Fibroblast of lung (primary cell): ENCODE measurements at regions not wholly inside any gene's neighbourhood (a gene's known extent, or its start where the extent isn't known, plus 50 kb on each side); places are given as distances from the start of the nearest gene placed in this dataset.

ENCODE experiments used
- DNase-seq, 2 donors: peaks; one replicate each; pipeline versions ENCODE4 v3.0.0 to v3.0.0-alpha.2; 2010; ENCODE audit warnings: low read depth in 2 of 2
- H2AFZ ChIP-seq: 2 replicates; pipeline ENCODE4 v1.5.1; 2012; ENCODE audit warnings: low read length, control low read depth, inconsistent platforms
- H3K27ac ChIP-seq: 2 replicates; pipeline ENCODE4 v1.5.1; 2011; ENCODE audit warnings: low read length, control low read depth; ENCODE audit not compliant: insufficient read depth
- H3K27me3 ChIP-seq: 2 replicates; pipeline ENCODE4 v1.5.1; 2011; ENCODE audit warnings: mild to moderate bottlenecking, low read length; ENCODE audit not compliant: control insufficient read depth, insufficient read depth
- H3K36me3 ChIP-seq: 2 replicates; pipeline ENCODE4 v1.5.1; 2011; ENCODE audit warnings: low read length; ENCODE audit not compliant: control insufficient read depth, insufficient read depth
- H3K4me1 ChIP-seq: 2 replicates; pipeline ENCODE4 v1.5.1; 2011; ENCODE audit warnings: low read length; ENCODE audit not compliant: control insufficient read depth, insufficient read depth; ENCODE audit errors: extremely low read depth
- H3K4me2 ChIP-seq: 2 replicates; pipeline ENCODE4 v1.5.1; 2011; ENCODE audit warnings: low read length, control low read depth; ENCODE audit not compliant: insufficient read depth; ENCODE audit errors: extremely low read depth
- H3K4me3 ChIP-seq, 4 experiments: fragments of 200-600 bp in 1 of 4; sonication (generic) in 1 of 4; replicated peaks in 1 of 4; 2 replicates each; pipeline ENCODE4 v1.5.1; 2011 to 2016; ENCODE audit warnings: low read length in 4 of 4, low read depth in 3 of 4, mild to moderate bottlenecking in 3 of 4, control low read depth in 2 of 4, inconsistent platforms in 1 of 4, mixed read lengths in 1 of 4; ENCODE audit not compliant: insufficient read depth in 1 of 4; ENCODE audit errors: control extremely low read depth in 1 of 4
- H3K79me2 ChIP-seq: 2 replicates; pipeline ENCODE4 v1.5.1; 2012; ENCODE audit warnings: mild to moderate bottlenecking, low read length, inconsistent platforms; ENCODE audit not compliant: control insufficient read depth, insufficient read depth
- H3K9ac ChIP-seq: 2 replicates; pipeline ENCODE4 v1.5.1; 2011; ENCODE audit warnings: mild to moderate bottlenecking, low read length, control low read depth; ENCODE audit not compliant: insufficient read depth
- H3K9me3 ChIP-seq: 2 replicates; pipeline ENCODE4 v1.5.1; 2012; ENCODE audit warnings: low read depth, low read length; ENCODE audit not compliant: control insufficient read depth, insufficient read depth
- H4K20me1 ChIP-seq: 2 replicates; pipeline ENCODE4 v1.5.1; 2011; ENCODE audit warnings: low read length; ENCODE audit not compliant: control insufficient read depth, insufficient read depth; ENCODE audit errors: extremely low read depth
- EZH2 ChIP-seq: IDR thresholded peaks from 2 replicates; pipeline ENCODE4 v1.5.1; 2012; ENCODE audit warnings: low read length, control low read depth, mild to moderate bottlenecking; ENCODE audit errors: missing control alignments
- TF ChIP-seq, protein P1 (sequence below), 2 donors: IDR thresholded peaks in 1 of 2; conservative IDR thresholded peaks in 1 of 2; 1 replicate in 1 of 2; 2 replicates in 1 of 2; pipeline ENCODE4 v1.5.1; 2011 to 2012; ENCODE audit warnings: low read length in 2 of 2, control low read depth in 1 of 2, inconsistent platforms in 1 of 2, low read depth in 1 of 2, mild to moderate bottlenecking in 1 of 2

DNA sequence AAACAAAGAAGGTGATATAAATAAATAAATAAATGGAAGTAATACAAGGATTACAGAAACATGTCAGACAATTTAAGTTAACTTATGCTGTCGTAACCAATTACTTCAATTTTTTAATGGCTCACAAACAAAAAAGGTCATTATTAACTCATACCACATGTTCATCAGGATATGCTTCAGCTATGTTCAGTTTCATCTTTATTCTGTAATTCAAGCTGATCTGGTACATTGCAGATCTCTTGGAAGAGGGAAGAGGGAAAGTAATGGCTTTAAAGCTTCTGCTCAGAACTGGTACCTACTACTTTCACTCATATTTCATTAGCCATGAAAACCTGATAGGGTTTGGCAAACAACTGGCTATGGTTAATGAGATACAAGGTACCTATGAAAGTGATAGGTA is 67.6 kb upstream of the ERBB4 start:
- Histone ChIP-seq H2AFZ (no peak overlapping the region), H4K20me1 (no peaks in the 10 kb centered on the region), H3K4me1 (no peaks in the 10 kb centered on the region), H3K4me3 (no peak overlapping the region), H3K4me2 (no peak overlapping the region), H3K9ac (no peak overlapping the region), H3K27ac (no peak overlapping the region), H3K79me2 (no peaks in the 10 kb centered on the region), H3K27me3 (no peaks in the 10 kb centered on the region), H3K36me3 (no peaks in the 10 kb centered on the region), H3K9me3 (no peaks in the 10 kb centered on the region)
- DNase-seq: no peak
- no peak for TF ChIP-seq EZH2
- TF ChIP-seq, protein P1, sequence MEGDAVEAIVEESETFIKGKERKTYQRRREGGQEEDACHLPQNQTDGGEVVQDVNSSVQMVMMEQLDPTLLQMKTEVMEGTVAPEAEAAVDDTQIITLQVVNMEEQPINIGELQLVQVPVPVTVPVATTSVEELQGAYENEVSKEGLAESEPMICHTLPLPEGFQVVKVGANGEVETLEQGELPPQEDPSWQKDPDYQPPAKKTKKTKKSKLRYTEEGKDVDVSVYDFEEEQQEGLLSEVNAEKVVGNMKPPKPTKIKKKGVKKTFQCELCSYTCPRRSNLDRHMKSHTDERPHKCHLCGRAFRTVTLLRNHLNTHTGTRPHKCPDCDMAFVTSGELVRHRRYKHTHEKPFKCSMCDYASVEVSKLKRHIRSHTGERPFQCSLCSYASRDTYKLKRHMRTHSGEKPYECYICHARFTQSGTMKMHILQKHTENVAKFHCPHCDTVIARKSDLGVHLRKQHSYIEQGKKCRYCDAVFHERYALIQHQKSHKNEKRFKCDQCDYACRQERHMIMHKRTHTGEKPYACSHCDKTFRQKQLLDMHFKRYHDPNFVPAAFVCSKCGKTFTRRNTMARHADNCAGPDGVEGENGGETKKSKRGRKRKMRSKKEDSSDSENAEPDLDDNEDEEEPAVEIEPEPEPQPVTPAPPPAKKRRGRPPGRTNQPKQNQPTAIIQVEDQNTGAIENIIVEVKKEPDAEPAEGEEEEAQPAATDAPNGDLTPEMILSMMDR (conservative IDR thresholded peaks at IDR 0.05 in 1 of 2, IDR thresholded peaks at IDR 0.05 in 1 of 2; ENCODE audit: low read depth in 1 of 2, low read length in 2 of 2): no peak

DNA sequence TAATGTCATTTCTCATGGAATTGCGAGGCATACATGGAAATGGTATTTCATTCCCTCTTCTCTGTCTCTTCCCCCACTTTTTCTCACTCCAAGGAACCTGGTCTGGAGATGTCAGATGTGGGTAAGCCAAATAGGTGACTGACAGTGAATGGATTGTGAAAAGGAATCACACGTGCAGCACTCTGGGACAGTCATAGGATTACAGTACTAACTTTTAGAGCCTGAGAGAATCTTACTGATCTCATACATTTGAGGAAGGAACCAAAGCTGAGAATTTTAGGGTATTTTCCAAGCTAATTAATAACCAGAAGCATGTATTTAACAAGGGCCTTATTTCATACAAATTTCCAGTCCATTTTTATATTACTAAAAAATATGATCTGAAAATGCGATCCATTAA is 58.1 kb upstream of the ERBB4 start:
- Histone ChIP-seq H3K9me3 (no peaks in the 10 kb centered on the region), H4K20me1 (no peaks in the 10 kb centered on the region), H3K27me3 (no peaks in the 10 kb centered on the region), H3K36me3 (no peaks in the 10 kb centered on the region), H3K4me2 (no peak overlapping the region), H3K4me3 (no peak overlapping the region), H3K27ac (no peak overlapping the region), H2AFZ (no peak overlapping the region), H3K9ac (no peak overlapping the region), H3K4me1 (no peaks in the 10 kb centered on the region), H3K79me2 (no peaks in the 10 kb centered on the region)
- TF ChIP-seq EZH2: no peak
- TF ChIP-seq, protein P1 (conservative IDR thresholded peaks at IDR 0.05 in 1 of 2, IDR thresholded peaks at IDR 0.05 in 1 of 2; ENCODE audit: low read depth in 1 of 2, low read length in 2 of 2): no peak
- DNase-seq: no peak

DNA sequence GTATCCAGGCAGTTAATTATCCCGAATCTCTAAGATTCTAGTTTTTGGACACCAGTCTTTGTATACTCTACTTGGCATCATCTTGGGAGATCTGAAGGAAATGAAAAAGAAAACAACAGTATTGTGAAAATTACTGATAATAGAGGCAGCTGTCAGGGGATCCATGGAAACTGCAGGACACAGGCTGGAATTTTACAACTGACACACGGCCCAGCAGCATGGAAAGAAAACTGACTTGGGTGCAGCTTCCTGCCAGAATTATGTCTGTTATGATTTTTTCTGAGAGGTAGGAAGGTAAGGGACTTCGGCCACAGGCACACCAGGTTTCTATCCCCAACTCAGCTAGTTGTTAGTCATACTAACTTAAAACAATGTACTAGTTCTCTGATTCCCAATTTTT is 57.7 kb upstream of the ERBB4 start:
- no peak overlapping the region for H3K27ac ChIP-seq
- H3K27me3 ChIP-seq: no peaks in the 10 kb centered on the region
- no peak overlapping the region for H2AFZ ChIP-seq
- no peak for TF ChIP-seq EZH2
- TF ChIP-seq, protein P1 (conservative IDR thresholded peaks at IDR 0.05 in 1 of 2, IDR thresholded peaks at IDR 0.05 in 1 of 2; ENCODE audit: low read depth in 1 of 2, low read length in 2 of 2): no peak
- H3K79me2 ChIP-seq: no peaks in the 10 kb centered on the region
- no peaks in the 10 kb centered on the region for H4K20me1 ChIP-seq
- no peaks in the 10 kb centered on the region for H3K4me1 ChIP-seq
- no peak for DNase-seq
- H3K9me3 ChIP-seq: no peaks in the 10 kb centered on the region
- no peak overlapping the region for H3K4me2 ChIP-seq
- no peak overlapping the region for H3K4me3 ChIP-seq
- H3K36me3 ChIP-seq: no peaks in the 10 kb centered on the region
- H3K9ac ChIP-seq: no peak overlapping the region
